HAP-1 (cell line): ENCODE measurements at regions not wholly inside any gene's neighbourhood (a gene's known extent, or its start where the extent isn't known, plus 50 kb on each side); places are given as distances from the start of the nearest gene placed in this dataset.
"Not testable (repeated sequence)": the region's sequence is repeated elsewhere in the genome, so short reads cannot be mapped to it uniquely, and the experiment has no call there.

Source experiments
- DNase-seq, 2 experiments: peaks; one replicate each; pipeline ENCODE4 v3.0.0-alpha.2; 2016 to 2020; ENCODE audit warnings: low spot score in 2 of 2
- H3K27me3 ChIP-seq: fragments of 250-450 bp; sonication (Bioruptor Pico); 2 replicates; pipeline ENCODE4 v1.5.1; 2020; ENCODE audit warnings: low read depth, mild to moderate bottlenecking, moderate library complexity
- H3K36me3 ChIP-seq: fragments of 250-450 bp; sonication (Bioruptor Pico); replicated peaks from 2 replicates; pipeline ENCODE4 v1.5.1; 2020; ENCODE audit warnings: mild to moderate bottlenecking
- H3K4me1 ChIP-seq: fragments of 250-450 bp; sonication (Bioruptor Pico); 2 replicates; pipeline ENCODE4 v1.5.1; 2020; ENCODE audit warnings: mild to moderate bottlenecking
- H3K4me3 ChIP-seq: fragments of 250-450 bp; sonication (Bioruptor Pico); 2 replicates; pipeline ENCODE4 v1.5.1; 2020; ENCODE audit warnings: mild to moderate bottlenecking, moderate library complexity
- H3K9me3 ChIP-seq: fragments of 250-450 bp; sonication (Bioruptor Pico); 2 replicates; pipeline ENCODE4 v1.5.1; 2020; ENCODE audit warnings: mild to moderate bottlenecking, moderate library complexity
- in situ Hi-C: fragments of 300-500 bp; cut with MboI; formaldehyde crosslinking; loops from 3 replicates; pipeline ENCODE4 v1.14.3; 2020; ENCODE audit warnings: low sequenced_read_pairs, inconsistent platforms, mixed read lengths

DNA sequence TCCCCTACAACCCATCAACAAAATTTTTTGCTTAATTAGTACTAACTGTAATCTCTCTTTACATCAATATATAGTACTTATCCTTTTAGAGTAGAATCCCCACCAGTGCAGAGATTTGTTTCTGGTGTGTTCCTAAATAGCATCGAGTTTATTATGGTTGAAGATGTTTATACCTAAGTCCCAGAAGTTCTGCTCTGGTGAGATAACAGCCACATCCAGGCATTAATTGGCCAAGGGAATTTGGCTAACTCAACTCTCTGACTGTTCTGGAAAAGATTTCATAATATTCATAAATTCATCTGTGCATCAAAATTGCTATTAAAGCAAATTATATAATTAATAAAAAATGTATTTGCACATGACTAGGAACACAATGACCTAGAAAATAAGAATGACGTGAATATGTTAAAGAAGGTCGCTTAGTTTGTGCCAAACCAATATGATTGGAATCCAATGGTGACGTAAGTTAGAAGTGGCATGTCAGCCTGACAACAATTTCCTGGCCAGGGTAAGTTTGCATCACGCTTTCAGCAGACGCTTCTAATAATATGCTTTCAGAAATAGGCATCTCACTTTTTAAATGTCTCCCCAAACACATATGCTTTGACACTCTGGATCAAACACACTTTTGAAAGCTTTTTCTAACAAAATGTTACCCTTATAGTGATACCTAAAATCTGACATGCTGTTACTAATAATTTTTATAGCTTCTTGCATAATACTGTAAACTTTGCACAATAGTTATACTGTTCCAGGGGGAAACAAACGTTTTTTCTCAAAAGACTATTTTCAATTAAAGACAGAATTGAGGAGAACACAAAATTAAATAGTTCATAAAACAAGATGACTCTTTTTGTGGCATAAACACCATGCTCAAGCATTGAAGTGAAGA lies 236.7 kb downstream of the TENT5A start:
- no peak overlapping the region for H3K4me3 ChIP-seq
- no peaks in the 10 kb centered on the region for H3K36me3 ChIP-seq
- no peaks in the 10 kb centered on the region for H3K27me3 ChIP-seq
- in situ Hi-C loops, result no loop called here
- no peaks in the 10 kb centered on the region for H3K4me1 ChIP-seq
- H3K9me3 ChIP-seq, result no peaks in the 10 kb centered on the region
- no peak for DNase-seq

GRCh38 chr6:81514195-81514594 lies 238.3 kb downstream of the TENT5A start:
- in situ Hi-C loops, H3K4me1 ChIP-seq, H3K9me3 ChIP-seq, DNase-seq, H3K27me3 ChIP-seq, H3K36me3 ChIP-seq, H3K4me3 ChIP-seq: not testable (repeated sequence)

- Histone ChIP-seq H3K36me3 (no peaks in the 10 kb centered on the region), H3K4me1 (no peaks in the 10 kb centered on the region), H3K27me3 (no peaks in the 10 kb centered on the region), H3K4me3 (no peak overlapping the region), H3K9me3 (no peaks in the 10 kb centered on the region)
- in situ Hi-C loops, result no loop called here
- DNase-seq, result no peak
These were observed 241.1 kb downstream of the TENT5A start for GRCh38 chr6:81511423-81511822.

DNA sequence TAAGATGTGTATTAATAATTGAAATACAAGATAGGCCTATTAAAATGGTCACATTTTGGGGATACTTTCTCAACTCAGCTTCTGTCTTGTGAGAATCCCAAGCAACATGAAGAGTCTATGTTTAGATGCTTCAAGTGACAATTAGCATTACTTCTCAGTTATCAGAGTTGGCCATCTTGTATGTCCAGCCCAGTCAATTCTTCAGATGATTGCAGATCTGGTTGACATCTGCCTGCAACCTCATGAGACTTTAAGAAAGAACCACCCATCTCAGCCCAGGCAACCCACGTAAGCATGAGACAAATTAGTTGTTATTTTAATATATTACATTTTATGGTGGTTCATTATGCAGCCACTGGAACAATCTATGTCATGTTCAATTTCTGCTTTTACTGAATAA lies 256.5 kb downstream of the TENT5A start:
- H3K9me3 ChIP-seq, result no peaks in the 10 kb centered on the region
- H3K27me3 ChIP-seq, result no peaks in the 10 kb centered on the region
- no peak for DNase-seq
- in situ Hi-C loops, result no loop called here
- no peak overlapping the region for H3K4me3 ChIP-seq
- H3K36me3 ChIP-seq, result no peaks in the 10 kb centered on the region
- H3K4me1 ChIP-seq, result no peaks in the 10 kb centered on the region

DNA sequence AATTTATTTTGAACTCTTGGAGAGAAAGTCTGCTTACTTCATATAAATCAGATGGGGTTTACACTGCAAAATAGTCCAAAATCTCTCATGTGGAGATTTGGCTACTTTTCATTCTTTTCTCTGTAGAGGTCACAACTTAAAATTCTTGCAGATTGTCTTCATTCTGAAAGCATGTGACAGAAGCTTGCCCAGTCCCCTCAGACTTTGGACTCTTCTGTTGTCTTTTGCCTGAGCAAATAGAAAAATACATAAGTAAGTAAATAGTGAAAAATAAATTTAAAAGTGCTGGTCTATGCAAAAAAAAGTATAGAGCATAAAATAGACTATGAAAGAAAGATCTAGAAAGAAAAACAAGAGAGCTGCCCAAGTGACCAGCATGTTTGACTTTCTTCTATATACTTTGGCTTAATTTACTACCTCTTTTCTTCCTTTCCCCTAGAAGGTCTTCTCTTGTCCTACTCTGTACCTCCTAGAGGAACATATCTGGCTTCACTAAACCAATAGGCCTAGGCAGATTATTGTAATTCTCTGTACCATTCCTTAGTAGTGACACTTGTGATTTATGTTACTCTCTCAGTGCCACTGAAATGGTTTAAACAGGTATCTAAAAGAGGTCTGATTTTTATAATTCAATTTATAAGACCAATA lies 260.9 kb downstream of the TENT5A start:
- H3K36me3 ChIP-seq, result no peaks in the 10 kb centered on the region
- H3K27me3 ChIP-seq, result no peaks in the 10 kb centered on the region
- no peak for DNase-seq
- no peaks in the 10 kb centered on the region for H3K4me1 ChIP-seq
- H3K9me3 ChIP-seq, result no peaks in the 10 kb centered on the region
- H3K4me3 ChIP-seq, result no peak overlapping the region
- in situ Hi-C loops, result no loop called here

GRCh38 chr6:81487489-81487888 lies 265.0 kb downstream of the TENT5A start:
- in situ Hi-C loops, result no loop called here
- no peak overlapping the region for H3K4me3 ChIP-seq
- no peaks in the 10 kb centered on the region for H3K27me3 ChIP-seq
- no peak for DNase-seq
- H3K9me3 ChIP-seq, result no peaks in the 10 kb centered on the region
- no peaks in the 10 kb centered on the region for H3K4me1 ChIP-seq
- H3K36me3 ChIP-seq, result no peaks in the 10 kb centered on the region

DNA sequence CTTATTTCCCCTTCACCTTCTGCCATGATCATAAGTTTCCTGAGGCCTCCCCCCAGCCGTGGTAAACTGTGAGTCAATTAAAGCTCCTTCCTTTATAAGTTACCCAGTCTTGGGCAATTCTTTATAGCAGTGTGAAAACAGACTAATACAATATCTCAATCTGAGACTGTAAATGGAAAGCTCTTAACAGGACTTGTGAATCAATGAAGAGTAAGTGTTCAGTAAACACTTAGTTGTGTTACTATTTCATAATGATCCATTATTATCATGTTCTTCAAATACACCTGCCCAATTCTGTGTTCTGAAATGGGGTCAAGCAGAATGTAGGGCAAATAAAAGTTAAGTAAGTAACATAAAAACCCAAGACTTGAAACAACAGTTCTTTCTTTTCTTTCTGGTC lies 266.2 kb downstream of the TENT5A start:
- in situ Hi-C loops, result no loop called here
- Histone ChIP-seq H3K4me3 (no peak overlapping the region), H3K27me3 (no peaks in the 10 kb centered on the region), H3K4me1 (no peaks in the 10 kb centered on the region), H3K36me3 (no peaks in the 10 kb centered on the region), H3K9me3 (no peaks in the 10 kb centered on the region)
- no peak for DNase-seq

DNA sequence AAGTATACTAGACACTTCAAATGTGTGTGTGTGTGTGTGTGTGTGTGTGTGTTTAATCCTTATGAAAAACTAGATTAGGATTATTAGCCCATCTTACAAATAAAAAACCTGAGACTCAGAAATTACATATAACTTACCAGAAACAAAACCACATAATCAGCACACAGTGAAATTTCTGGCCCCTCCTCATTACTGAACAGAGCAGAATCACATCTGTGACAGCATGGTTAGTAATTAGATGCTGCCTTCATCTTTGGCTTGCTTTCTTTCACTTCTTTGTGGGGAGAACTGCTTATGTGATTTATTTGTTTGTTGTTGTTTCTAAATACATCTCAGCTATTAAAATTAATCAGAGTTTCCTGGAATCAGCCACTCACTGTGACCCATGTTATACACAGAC lies 267.1 kb downstream of the TENT5A start:
- Histone ChIP-seq H3K27me3 (no peaks in the 10 kb centered on the region), H3K4me3 (no peak overlapping the region), H3K4me1 (no peaks in the 10 kb centered on the region), H3K36me3 (no peaks in the 10 kb centered on the region), H3K9me3 (no peaks in the 10 kb centered on the region)
- DNase-seq, result no peak
- in situ Hi-C loops, result no loop called here

GRCh38 chr6:81484251-81484650 lies 268.2 kb downstream of the TENT5A start:
- in situ Hi-C loops, result no loop called here
- no peaks in the 10 kb centered on the region for H3K27me3 ChIP-seq
- no peaks in the 10 kb centered on the region for H3K36me3 ChIP-seq
- no peak for DNase-seq
- H3K9me3 ChIP-seq, result no peaks in the 10 kb centered on the region
- no peak overlapping the region for H3K4me3 ChIP-seq
- H3K4me1 ChIP-seq, result no peaks in the 10 kb centered on the region

DNA sequence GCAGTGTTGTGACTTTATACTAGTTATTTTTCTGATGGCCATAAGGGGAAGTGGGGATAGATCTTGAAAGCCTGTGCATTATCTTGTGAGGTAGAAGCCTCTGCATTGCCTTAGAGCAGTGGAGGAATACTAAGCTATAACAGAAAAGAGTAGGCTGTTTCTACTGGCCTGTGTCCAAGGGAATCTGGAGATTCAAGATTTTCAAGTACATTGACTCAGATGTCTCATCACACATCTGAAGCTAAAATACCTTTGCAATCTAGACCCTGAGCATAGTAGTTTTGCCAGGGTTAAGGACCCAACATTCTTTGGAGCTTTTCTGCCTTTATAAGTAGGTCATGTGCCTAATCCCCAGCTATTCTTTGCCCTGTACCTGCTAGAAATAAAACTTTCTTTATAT lies 272.3 kb downstream of the TENT5A start:
- in situ Hi-C loops, result no loop called here
- Histone ChIP-seq H3K36me3 (no peaks in the 10 kb centered on the region), H3K27me3 (no peaks in the 10 kb centered on the region), H3K4me1 (no peaks in the 10 kb centered on the region), H3K4me3 (no peak overlapping the region), H3K9me3 (no peaks in the 10 kb centered on the region)
- DNase-seq, result no peak

GRCh38 chr6:81476881-81477280 lies 275.6 kb downstream of the TENT5A start:
- no peak overlapping the region for H3K4me3 ChIP-seq
- H3K9me3 ChIP-seq, result no peaks in the 10 kb centered on the region
- H3K4me1 ChIP-seq, result no peaks in the 10 kb centered on the region
- in situ Hi-C loops, result no loop called here
- no peak for DNase-seq
- no peaks in the 10 kb centered on the region for H3K36me3 ChIP-seq
- no peaks in the 10 kb centered on the region for H3K27me3 ChIP-seq

DNA sequence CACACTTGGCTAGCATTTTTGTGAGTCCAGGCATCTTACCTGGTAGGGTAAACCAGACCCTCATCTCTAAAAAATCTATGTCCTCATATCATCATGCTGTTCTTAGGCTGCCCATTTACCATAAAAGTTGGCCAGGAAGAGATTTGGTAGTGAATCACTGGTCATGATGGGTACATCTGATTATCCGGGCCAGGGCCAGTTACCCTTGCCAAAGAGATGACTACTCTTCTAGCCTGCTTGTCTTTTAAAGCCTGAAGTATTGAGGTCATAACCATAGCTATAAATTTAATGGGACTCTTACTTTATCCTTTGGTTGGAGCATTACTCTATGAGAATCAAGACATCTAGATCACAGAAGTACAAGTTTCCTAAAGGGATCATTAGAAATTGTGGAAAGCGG lies 276.8 kb downstream of the TENT5A start:
- Histone ChIP-seq H3K27me3 (no peaks in the 10 kb centered on the region), H3K4me1 (no peaks in the 10 kb centered on the region), H3K9me3 (no peaks in the 10 kb centered on the region), H3K4me3 (no peak overlapping the region), H3K36me3 (no peaks in the 10 kb centered on the region)
- in situ Hi-C loops, result no loop called here
- no peak for DNase-seq

- no peak overlapping the region for H3K4me3 ChIP-seq
- no peak for DNase-seq
These were observed 286.6 kb downstream of the TENT5A start for GRCh38 chr6:81465859-81466258.

GRCh38 chr6:81456416-81456815 lies 296.1 kb downstream of the TENT5A start:
- no peaks in the 10 kb centered on the region for H3K4me1 ChIP-seq
- in situ Hi-C loops, result no loop called here
- H3K9me3 ChIP-seq, result no peaks in the 10 kb centered on the region
- DNase-seq, result no peak
- no peak overlapping the region for H3K4me3 ChIP-seq
- no peaks in the 10 kb centered on the region for H3K27me3 ChIP-seq
- H3K36me3 ChIP-seq, result no peaks in the 10 kb centered on the region

More at GRCh38 chr6:81465859-81466258, 286.6 kb downstream of the TENT5A start:
- in situ Hi-C loops, result no loop called here
- H3K9me3 ChIP-seq, result no peaks in the 10 kb centered on the region
- no peaks in the 10 kb centered on the region for H3K27me3 ChIP-seq
- no peaks in the 10 kb centered on the region for H3K36me3 ChIP-seq
- H3K4me1 ChIP-seq, result no peaks in the 10 kb centered on the region
